Stimulated activated CD8-positive, alpha-beta memory T cell treated with anti-CD3 and anti-CD28 coated beads, Interleukin-12 subunit alpha, Interleukin-12 subunit beta, amount 100 ng/mL, for 1 hour (primary cell): ENCODE measurements at regions not wholly inside any gene's neighbourhood (a gene's known extent, or its start where the extent isn't known, plus 50 kb on each side); places are given as distances from the start of the nearest gene placed in this dataset.

ENCODE experiments used
- DNase-seq: peaks from one replicate; pipeline ENCODE4 v3.0.0-alpha.2; 2020; ENCODE audit warnings: low read depth

- DNase-seq = no peak
Observed at GRCh38 chr13:39968646-39969475, 313.4 kb downstream of the COG6 start.

- DNase-seq = no peak
Observed at GRCh38 chr13:39970177-39970846, 314.9 kb downstream of the COG6 start.

- DNase-seq = no peak
Observed at GRCh38 chr13:39971526-39971925, 316.1 kb downstream of the COG6 start.

GRCh38 chr13:39976481-39976880 is 321.0 kb downstream of the COG6 start:
- DNase-seq = no peak

- no peak for DNase-seq
Observed at GRCh38 chr13:39981056-39981455, 325.6 kb downstream of the COG6 start.

- no peak for DNase-seq
Observed at GRCh38 chr13:39982745-39983144, 327.3 kb downstream of the COG6 start.

- DNase-seq = no peak
Observed at GRCh38 chr13:39985071-39985470, 329.6 kb downstream of the COG6 start.

- no peak for DNase-seq
Observed at GRCh38 chr13:39988351-39988750, 332.9 kb downstream of the COG6 start.

GRCh38 chr13:39998166-39998565 is 342.7 kb downstream of the COG6 start:
- DNase-seq = no peak

- DNase-seq = no peak
Observed at GRCh38 chr13:40002016-40002415, 346.6 kb downstream of the COG6 start.

GRCh38 chr13:40013554-40013953 is 358.1 kb downstream of the COG6 start:
- DNase-seq = no peak

GRCh38 chr13:40016953-40017660 is 361.6 kb downstream of the COG6 start:
- DNase-seq = no peak

GRCh38 chr13:40017662-40018262 is 362.3 kb downstream of the COG6 start:
- no peak for DNase-seq

- no peak for DNase-seq
Observed at GRCh38 chr13:40023595-40024203, 368.2 kb downstream of the COG6 start.

- no peak for DNase-seq
Observed at GRCh38 chr13:40024204-40024966, 368.9 kb downstream of the COG6 start.

GRCh38 chr13:40024967-40025714 is 369.7 kb downstream of the COG6 start:
- DNase-seq = no peak

GRCh38 chr13:40026174-40026585 is 370.7 kb downstream of the COG6 start:
- DNase-seq = peak; percentile 14

- DNase-seq = no peak
Observed at GRCh38 chr13:40026741-40027140, 371.3 kb downstream of the COG6 start.

GRCh38 chr13:40028446-40028845 is 373.0 kb downstream of the COG6 start:
- no peak for DNase-seq

- no peak for DNase-seq
Observed at GRCh38 chr13:40031031-40031430, 375.6 kb downstream of the COG6 start.

GRCh38 chr13:40039061-40039460 is 383.6 kb downstream of the COG6 start:
- no peak for DNase-seq
